Effector memory CD4-positive, alpha-beta T cell (primary cell): ENCODE measurements at regions not wholly inside any gene's neighbourhood (a gene's known extent, or its start where the extent isn't known, plus 50 kb on each side); places are given as distances from the start of the nearest gene placed in this dataset.

Experiments
- DNase-seq, 3 donors: peaks; one replicate each; pipeline ENCODE4 v3.0.0-alpha.2; 2020
- H3K27ac ChIP-seq: 2 replicates; pipeline ENCODE4 v1.7.0; 2013; ENCODE audit warnings: mild to moderate bottlenecking, low read length, moderate library complexity; ENCODE audit not compliant: insufficient read depth, poor library complexity, severe bottlenecking
- H3K27me3 ChIP-seq: replicated peaks from 2 replicates; pipeline ENCODE4 v1.7.0; 2013; ENCODE audit warnings: mild to moderate bottlenecking, low read length; ENCODE audit not compliant: insufficient read depth, control insufficient read depth, poor library complexity, severe bottlenecking
- H3K36me3 ChIP-seq: 2 replicates; pipeline ENCODE4 v1.7.0; 2013; ENCODE audit warnings: mild to moderate bottlenecking, low read length, moderate library complexity; ENCODE audit not compliant: control insufficient read depth, insufficient read depth
- H3K4me1 ChIP-seq: 2 replicates; pipeline ENCODE4 v1.7.0; 2013; ENCODE audit warnings: low read length, mild to moderate bottlenecking; ENCODE audit not compliant: control insufficient read depth, insufficient read depth, poor library complexity, severe bottlenecking
- H3K4me3 ChIP-seq: 2 replicates; pipeline ENCODE4 v1.7.0; 2013; ENCODE audit warnings: low read length, low read depth, mild to moderate bottlenecking; ENCODE audit not compliant: insufficient read depth, poor library complexity, severe bottlenecking
- H3K9me3 ChIP-seq: 2 replicates; pipeline ENCODE4 v1.7.0; 2013; ENCODE audit warnings: mild to moderate bottlenecking, low read length, moderate library complexity; ENCODE audit not compliant: control insufficient read depth

DNA sequence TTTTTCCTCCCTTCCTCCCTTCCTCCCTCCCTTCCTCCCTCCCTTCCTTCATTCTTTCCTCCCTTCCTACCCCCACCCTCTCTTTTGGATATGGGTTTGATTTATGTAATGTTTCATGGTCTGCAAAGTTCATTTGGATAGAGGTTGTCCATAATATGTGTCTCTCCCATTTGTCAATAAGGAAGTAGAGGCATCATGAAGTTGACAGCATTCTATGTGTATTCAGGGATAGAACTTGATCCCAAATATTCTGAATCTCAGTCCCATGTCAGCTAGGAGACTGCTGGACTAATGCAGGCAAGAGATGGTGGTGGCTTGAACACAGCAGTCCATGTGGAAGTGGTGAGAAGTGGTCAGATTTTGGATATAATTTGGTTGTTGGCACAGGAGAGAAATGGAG lies 90.7 kb upstream of the SLC6A6 start:
- Histone ChIP-seq H3K4me1 (no peaks in the 10 kb centered on the region), H3K4me3 (no peak overlapping the region), H3K36me3 (no peaks in the 10 kb centered on the region), H3K9me3 (no peaks in the 10 kb centered on the region), H3K27me3 (no peaks in the 10 kb centered on the region), H3K27ac (no peak overlapping the region)
- no peak for DNase-seq

- Histone ChIP-seq H3K27me3 (no peaks in the 10 kb centered on the region), H3K4me3 (no peak overlapping the region), H3K4me1 (no peaks in the 10 kb centered on the region), H3K36me3 (no peaks in the 10 kb centered on the region), H3K27ac (no peak overlapping the region), H3K9me3 (no peaks in the 10 kb centered on the region)
- no peak for DNase-seq
Measured at GRCh38 chr3:14312375-14312774, 90.0 kb upstream of the SLC6A6 start.

- no peak overlapping the region for H3K4me3 ChIP-seq
- no peaks in the 10 kb centered on the region for H3K4me1 ChIP-seq
- H3K9me3 ChIP-seq: no peaks in the 10 kb centered on the region
- no peaks in the 10 kb centered on the region for H3K36me3 ChIP-seq
- DNase-seq: no peak
- H3K27ac ChIP-seq: no peak overlapping the region
- no peaks in the 10 kb centered on the region for H3K27me3 ChIP-seq
Measured at GRCh38 chr3:14317057-14317553, 85.3 kb upstream of the SLC6A6 start.

- Histone ChIP-seq H3K9me3 (no peaks in the 10 kb centered on the region), H3K36me3 (no peaks in the 10 kb centered on the region), H3K4me1 (no peaks in the 10 kb centered on the region), H3K4me3 (no peak overlapping the region), H3K27me3 (no peaks in the 10 kb centered on the region), H3K27ac (no peak overlapping the region)
- DNase-seq: no peak
Measured at GRCh38 chr3:14318646-14319045, 83.8 kb upstream of the SLC6A6 start.

- no peak for DNase-seq
- Histone ChIP-seq H3K4me1 (no peaks in the 10 kb centered on the region), H3K9me3 (no peaks in the 10 kb centered on the region), H3K36me3 (no peaks in the 10 kb centered on the region), H3K27me3 (no peaks in the 10 kb centered on the region), H3K4me3 (no peak overlapping the region), H3K27ac (no peak overlapping the region)
Measured at GRCh38 chr3:14319654-14320182, 82.7 kb upstream of the SLC6A6 start.

- no peak overlapping the region for H3K4me3 ChIP-seq
- H3K9me3 ChIP-seq: no peaks in the 10 kb centered on the region
- no peak overlapping the region for H3K27ac ChIP-seq
- no peaks in the 10 kb centered on the region for H3K36me3 ChIP-seq
- no peaks in the 10 kb centered on the region for H3K4me1 ChIP-seq
- H3K27me3 ChIP-seq: no peaks in the 10 kb centered on the region
- DNase-seq: no peak
Measured at GRCh38 chr3:14320219-14320618, 82.2 kb upstream of the SLC6A6 start.

DNA sequence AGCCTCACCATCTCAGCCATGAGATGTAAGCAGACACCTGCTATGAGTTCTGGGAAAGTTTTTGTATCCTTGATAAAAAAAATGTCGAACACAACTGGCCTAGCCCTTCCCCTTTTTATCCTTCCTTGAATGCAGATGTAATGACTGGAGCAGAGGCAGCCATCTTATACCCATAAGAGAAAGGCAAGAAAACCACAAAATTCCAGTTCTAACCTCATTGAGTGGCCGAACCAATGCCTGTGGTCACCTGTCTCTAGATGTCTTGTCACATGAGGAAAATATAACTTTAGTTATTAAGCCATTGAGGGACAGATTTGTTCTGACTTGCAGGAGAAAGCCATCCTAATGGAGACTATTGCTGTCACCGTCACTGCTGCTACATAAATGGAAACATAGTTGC lies 80.4 kb upstream of the SLC6A6 start:
- Histone ChIP-seq H3K27ac (no peak overlapping the region), H3K4me1 (no peaks in the 10 kb centered on the region), H3K9me3 (no peaks in the 10 kb centered on the region), H3K4me3 (no peak overlapping the region), H3K27me3 (no peaks in the 10 kb centered on the region), H3K36me3 (no peaks in the 10 kb centered on the region)
- no peak for DNase-seq

GRCh38 chr3:14322667-14323295 lies 79.6 kb upstream of the SLC6A6 start:
- DNase-seq: no peak
- H3K9me3 ChIP-seq: no peaks in the 10 kb centered on the region
- no peaks in the 10 kb centered on the region for H3K27me3 ChIP-seq
- no peaks in the 10 kb centered on the region for H3K36me3 ChIP-seq
- no peaks in the 10 kb centered on the region for H3K4me1 ChIP-seq
- no peak overlapping the region for H3K27ac ChIP-seq
- H3K4me3 ChIP-seq: no peak overlapping the region

- Histone ChIP-seq H3K4me3 (no peak overlapping the region), H3K27me3 (no peaks in the 10 kb centered on the region), H3K27ac (no peak overlapping the region), H3K36me3 (no peaks in the 10 kb centered on the region), H3K4me1 (no peaks in the 10 kb centered on the region), H3K9me3 (no peaks in the 10 kb centered on the region)
- DNase-seq: no peak
Measured at GRCh38 chr3:14323401-14324223, 78.8 kb upstream of the SLC6A6 start.
